Right ventricle myocardium superior (tissue), 1 donor: ENCODE measurements at regions not wholly inside any gene's neighbourhood (a gene's known extent, or its start where the extent isn't known, plus 50 kb on each side); places are given as distances from the start of the nearest gene placed in this dataset.

Experiments
- ATAC-seq: fragments of 200-7000 bp; cut with Tn5 transposase; one replicate; pipeline ENCODE4 v1.9.1; 2020; ENCODE audit warnings: mild to moderate bottlenecking; ENCODE audit not compliant: poor library complexity
- DNase-seq: peaks from one replicate; pipeline ENCODE4 v3.0.0-alpha.2; 2020
- intact Hi-C: fragments of 100-400 bp; cut with DNase I; formaldehyde crosslinking; loops from one replicate; pipeline ENCODE4 v1.11.2; 2022
- donor health status: DM: no; HTN: yes; CAD: no; lungs with severe emphysema.

DNA sequence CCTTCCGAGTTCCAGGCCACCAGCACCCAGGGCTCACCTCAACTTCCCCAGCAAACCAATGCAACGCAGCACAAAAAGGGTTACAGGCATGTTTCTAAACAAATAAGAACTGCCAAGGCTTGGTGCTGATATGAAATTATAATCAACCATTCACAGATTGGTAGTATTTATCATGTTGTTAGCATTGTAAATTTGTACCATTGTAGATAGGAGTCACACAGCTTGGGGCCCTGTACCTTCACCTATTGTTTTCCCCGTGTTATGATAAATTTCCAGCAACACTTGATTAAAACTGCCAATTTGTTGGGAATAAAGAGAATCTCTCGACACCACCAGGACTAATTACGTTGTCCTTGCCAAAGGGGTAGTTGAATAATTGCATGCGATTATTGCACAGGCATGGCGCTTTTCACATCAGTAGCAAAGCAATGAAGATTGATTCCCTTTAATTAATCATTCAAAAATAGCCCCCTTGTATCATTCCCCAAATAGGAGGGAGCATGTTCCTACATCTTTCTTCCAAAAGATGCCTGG, 454.1 kb downstream of the ZNF608 start:
- intact Hi-C loops = no loop called here

DNA sequence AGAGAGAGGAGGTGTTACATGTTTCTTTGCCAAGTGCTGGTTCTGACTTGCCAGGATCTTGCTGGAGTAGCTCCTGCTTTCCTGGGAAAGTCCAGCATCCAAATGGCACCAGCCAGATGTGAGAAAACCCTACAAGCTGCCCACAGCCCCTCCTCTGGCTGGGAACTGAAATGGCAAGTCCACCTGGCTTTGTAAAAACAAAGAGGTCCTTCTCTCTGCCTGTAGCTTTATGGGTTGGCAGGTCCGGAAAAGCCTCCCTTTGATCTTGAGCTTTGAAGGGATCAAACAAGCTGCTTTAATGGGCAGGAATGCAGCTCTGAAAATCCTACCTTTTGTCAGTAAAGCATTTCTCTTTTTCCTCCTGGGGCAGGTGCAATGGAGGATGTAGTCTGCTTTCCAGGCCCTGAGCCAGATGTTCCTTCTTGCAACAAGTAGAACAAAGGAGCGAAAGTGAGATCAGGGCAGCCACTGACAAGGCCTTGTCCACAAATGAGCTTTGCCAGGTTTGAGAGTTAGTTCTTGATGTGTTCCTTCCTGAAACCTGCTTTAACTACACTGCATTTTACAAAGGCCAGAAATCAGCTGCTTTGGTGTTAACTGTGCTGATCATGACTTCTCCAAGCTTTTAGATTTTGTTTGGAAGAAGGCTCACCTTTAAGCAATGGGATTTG, 456.7 kb downstream of the ZNF608 start:
- intact Hi-C loops = no loop called here
- ATAC-seq (peak; percentile 58), DNase-seq (no peak)

More for the DNA sequence above, 454.1 kb downstream of the ZNF608 start:
- ATAC-seq (no peak), DNase-seq (no peak)

DNA sequence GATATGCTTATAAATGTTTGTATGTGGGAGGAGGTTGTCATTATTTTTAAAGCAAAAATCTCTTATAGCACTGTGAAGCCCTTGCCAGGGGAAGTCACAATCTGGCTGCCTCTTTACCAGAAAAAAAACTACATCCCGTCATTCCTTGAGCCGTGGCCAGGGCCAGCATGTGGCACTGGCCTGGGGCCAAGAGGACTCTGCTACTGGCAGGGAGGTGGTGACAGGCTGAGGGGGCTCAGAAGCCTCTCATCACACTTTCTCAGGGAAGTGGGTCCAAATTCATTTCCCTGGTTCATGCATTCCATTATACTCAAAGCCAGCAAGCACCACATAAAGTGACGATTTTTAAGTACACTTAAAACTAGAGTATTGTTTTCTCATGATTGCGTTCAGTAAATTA, 457.3 kb downstream of the ZNF608 start:
- DNase-seq = peak; percentile 72

DNA sequence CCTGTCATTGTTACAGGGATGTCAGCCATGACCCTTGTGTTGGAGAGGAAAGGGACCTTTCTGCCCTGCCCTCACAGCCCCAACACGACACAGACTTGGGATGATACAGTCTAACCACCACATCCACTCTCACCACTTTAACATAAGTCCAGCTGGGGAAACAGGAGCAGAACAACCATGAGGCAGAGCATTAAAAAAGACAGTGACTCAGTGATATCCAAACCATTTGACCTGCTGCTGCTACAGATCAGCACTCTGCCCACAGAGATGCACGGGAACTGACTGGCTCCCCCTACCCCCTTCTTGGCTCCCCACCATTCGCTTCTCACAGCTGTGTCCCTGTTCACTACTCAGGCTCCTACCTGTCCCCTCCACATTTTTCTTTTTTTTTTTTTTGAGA, 458.6 kb downstream of the ZNF608 start:
- DNase-seq = no peak
- intact Hi-C loops = no loop called here

More for the DNA sequence above, 457.3 kb downstream of the ZNF608 start:
- intact Hi-C loops = no loop called here
- ATAC-seq = peak; percentile 91

DNA sequence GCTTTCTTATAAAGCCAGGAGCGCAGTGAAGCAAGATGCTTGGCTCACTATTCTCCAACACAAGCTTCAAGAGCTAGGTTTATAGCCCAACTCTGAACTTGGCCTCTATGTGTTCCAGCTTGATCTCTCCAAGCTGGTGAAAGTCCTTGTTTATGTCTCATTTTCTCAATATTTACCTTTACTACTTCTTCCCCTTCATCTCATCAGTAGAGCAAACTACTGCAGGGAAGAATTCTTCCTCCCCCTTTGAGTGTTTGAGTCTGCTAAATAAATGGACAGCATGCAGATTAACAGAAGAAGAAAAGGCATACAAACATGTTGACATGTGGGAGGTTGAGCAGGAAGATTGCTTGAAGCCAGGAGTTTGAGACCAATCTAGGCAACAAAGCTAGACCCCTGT, 460.7 kb downstream of the ZNF608 start:
- ATAC-seq (no peak), DNase-seq (no peak)

More for the DNA sequence above, 458.6 kb downstream of the ZNF608 start:
- no peak for ATAC-seq

DNA sequence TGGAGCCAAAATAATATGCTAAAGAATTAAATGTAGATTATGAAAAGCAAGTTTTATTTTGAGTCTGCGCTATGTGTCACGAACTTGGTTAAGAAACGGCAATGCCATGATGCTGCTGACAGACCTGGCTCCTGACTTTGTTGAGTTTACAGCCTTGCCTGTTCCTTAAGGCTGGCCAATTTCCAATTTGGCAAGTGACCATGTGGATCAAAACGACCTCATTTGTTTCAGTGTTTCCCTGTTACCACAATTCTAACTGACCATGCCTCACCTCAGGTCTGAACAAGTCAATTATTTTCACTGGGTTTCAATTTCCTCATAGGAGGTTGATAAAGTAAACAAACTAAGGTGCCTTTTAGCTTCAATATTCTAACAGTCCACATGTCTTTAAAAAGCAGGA, 461.4 kb downstream of the ZNF608 start:
- intact Hi-C loops = no loop called here
- no peak for ATAC-seq
- DNase-seq = no peak

More for the DNA sequence above, 460.7 kb downstream of the ZNF608 start:
- intact Hi-C loops = no loop called here

DNA sequence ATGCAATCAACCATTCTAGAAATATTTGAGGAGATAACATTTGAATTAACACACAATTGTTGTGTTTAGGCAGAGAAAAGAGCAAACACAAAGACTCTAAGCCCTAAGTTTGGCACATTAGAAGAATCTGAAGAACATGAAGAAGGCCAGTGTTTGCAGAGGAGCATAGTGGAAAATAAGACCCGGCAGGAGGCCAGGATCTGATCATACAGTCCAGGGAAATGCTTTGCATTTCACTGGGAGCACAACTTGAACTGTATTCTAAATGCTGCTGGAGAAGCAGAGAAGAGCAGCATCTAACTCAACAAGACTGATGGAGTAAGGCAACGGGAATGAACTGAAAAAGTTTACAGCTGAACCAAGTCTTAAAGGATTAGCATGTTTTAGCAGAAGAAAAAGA, 463.4 kb downstream of the ZNF608 start:
- ATAC-seq (no peak), DNase-seq (no peak)
- intact Hi-C loops = no loop called here

DNA sequence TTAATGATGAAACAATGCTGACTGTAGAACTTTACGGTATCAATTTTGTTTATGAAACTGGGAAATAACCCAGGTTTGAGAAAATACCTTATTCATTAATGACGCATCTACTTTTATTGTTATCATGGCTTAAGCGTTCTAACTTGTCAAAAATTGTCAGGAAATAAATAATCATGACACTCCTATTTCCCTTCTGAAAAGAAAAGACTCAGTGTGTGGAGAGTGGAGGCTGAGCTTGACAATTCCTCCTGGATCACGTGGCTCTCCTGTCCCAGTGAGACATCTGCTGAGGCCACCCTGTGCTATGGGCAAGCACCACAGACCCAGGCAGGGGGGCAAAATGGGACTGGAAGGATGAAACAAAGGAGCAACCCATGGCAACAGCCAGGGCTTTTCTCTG, 466.4 kb downstream of the ZNF608 start:
- DNase-seq (no peak), ATAC-seq (no peak)
- intact Hi-C loops = no loop called here

DNA sequence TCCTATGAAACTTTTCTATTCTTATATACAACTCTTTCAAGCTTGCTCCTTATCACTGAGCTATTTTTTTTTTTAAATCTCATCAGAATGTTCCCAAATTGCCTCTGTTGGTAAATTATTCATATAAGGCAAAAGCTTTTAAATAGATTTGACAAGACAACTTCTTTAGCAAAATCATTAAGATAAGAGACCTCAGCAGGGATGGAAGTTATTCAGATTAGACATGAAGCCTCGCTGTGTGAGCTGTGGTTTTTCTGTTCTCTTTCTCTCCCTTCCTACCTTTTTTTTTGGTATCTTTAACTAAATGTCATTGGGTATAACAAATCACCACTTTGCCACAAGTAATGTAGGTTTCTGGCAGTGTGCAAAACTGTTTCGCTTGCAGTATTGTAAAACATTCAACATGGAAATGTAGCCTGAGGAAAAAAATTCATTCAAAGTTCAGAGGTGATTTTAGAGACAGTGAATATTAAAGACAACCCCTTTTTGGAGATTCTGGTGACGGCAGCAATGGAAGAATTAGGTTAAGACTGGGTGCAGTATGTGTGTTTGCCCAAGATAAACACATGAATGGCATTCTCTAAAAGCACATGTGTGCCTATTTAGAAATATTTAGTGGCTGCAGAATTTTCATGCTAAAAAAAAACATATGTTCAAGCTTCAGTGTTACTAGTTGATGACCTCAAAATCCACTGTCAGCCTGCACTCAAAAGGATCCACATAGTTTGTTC, 467.1 kb downstream of the ZNF608 start:
- DNase-seq (no peak), ATAC-seq (no peak)
- intact Hi-C loops = no loop called here

DNA sequence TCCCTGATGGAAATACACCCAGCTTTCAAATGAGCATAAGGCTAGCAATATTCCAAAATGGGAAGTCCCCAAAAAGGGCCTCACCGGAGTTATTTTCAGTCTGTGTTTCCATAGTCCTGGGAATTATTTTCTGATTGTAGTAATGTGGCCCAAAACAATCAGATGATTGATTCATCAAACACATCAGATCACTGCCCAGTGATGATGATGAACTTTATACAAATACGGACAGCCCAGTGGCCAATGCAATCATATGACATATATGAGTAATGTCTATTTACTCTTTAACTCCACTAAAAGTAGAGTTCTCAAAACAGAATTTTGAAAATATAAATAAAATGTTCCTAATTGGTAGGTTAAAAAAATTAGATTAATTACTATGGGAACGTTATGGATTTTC, 467.8 kb downstream of the ZNF608 start:
- no peak for ATAC-seq

DNA sequence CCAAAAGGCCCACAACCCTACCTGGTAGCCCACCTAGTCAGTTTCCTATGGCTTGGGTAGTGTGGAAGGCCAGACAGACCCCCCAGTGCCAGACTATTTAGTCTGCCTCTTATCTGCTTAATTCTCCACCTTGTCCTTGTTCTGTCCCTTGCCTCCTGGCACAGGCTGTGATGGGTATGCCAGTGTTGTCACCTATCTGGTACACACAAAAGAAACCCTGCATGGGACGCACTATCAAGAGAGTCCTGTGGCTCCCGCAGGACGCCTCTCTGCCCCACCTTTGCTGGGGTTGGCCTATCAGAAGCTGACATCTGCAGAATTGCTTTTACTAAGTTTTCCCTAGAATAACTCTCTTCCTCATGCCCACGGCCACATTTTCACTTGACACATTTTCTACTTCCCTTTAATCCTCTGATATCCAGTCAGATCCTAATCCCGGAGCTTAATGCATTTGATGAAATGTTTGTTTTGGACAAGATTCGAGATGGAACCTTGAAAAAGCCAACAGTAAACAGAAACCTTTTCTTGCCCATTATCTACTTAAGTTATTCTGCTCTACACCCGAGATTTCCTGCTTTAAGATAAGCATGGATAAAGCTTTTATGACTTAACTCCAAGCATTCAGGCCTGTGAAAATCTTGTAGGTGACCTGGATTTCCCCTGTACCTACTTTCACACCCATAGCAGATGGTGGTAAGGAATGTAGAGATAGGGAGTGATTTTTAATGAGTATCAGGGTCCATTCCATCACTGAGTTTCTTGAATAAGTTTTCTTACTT, 468.5 kb downstream of the ZNF608 start:
- peak; percentile 37 for DNase-seq
- intact Hi-C loops = no loop called here
- peak; percentile 55 for ATAC-seq

More for the DNA sequence above, 467.8 kb downstream of the ZNF608 start:
- no peak for DNase-seq
- intact Hi-C loops = no loop called here

DNA sequence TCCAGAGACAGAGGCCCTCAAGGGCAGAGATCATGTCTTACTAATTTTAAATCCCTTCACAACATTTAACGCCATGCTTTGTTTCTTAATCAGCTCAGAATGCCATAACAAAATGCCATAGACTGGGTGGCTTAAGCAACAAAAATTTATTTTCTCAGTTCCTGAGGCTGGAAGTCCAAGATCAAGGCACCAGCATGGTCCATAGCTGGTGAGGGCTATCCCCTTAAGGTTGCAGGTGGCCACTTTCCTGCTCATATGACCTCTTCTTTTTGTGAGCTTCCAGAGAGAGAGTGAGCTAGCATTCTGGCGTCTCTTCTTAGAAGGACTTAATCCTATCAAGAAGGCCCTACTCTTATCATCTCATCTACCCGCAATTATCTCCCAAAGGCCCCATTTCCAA, 470.3 kb downstream of the ZNF608 start:
- ATAC-seq (no peak), DNase-seq (no peak)
- intact Hi-C loops = no loop called here

DNA sequence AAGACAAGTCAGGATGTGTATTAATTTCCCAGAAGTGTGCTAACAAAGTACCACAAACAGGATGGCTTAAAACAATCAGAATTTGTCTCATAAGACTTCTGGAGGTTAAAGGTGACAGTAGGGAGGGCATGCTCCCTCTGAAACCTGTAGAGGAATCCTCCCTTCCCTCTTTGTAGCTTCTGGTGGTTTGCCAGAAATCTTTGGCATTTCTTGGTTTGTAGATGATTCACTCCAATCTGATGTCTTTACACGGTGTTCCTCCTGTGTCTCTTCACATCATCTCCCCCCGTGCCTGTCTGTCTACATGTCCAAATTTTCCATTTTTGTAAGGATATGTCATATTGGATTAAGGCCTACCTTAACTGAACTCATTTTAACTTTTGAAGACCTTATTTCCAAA, 471.5 kb downstream of the ZNF608 start:
- no peak for DNase-seq
- intact Hi-C loops = no loop called here
- ATAC-seq = no peak

DNA sequence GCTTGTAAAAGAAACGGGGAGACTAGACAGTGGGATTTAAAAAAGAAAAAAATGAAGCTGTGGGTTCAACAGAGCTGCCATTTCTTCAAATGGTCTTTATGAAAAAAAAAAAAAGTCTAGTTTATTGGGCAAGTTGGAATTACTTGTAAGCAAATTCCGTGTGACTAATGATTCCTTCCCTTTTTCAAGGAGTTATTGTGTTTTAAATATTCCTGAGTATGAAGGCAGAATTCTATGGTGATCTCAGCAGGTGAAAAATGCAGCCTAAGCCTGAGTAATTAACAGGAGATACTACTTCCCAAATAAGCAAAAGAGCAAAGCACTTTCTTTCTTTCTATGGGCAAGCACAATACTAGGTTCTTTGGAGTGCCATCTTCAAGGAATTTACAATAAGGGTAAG, 481.9 kb downstream of the ZNF608 start:
- DNase-seq (no peak), ATAC-seq (no peak)
- intact Hi-C loops = no loop called here

DNA sequence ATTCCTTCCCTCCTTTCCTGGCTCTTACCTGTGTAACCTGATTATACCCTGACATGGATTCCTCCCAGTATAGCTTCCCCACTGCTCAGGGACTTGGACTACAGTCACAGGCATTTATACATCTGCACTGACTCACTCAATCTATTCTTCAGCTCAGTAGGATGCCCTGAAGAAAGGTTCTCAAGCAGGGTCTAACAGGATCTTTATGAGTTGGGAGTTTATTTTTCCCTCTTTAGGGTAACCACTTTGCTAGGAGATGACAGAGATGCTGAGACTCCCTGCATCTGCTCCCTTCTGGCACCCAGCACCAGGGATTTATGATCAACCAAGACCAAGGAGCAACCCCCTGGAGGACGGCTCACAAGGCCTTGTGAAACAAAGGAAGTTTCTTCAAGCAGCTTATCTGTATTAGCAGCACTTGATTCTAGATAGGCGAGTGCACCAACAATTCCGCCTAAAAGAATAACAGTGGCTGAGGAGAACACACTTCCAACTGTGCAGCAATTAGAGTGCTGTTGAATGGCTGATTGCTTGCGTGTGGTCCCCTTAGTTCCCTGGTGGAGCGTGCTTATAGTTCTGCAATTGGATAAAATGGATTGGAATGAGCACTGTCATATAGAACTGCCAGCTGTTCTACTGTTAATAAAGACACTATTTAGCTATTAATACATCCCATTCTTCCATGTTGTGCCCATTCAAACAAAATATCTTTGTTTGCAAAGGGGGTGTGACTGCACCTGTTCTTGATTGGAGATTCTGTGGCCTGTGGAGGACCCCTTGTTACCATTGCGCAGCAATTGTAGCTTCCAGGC, 482.6 kb downstream of the ZNF608 start:
- ATAC-seq (no peak), DNase-seq (no peak)
- intact Hi-C loops = no loop called here

DNA sequence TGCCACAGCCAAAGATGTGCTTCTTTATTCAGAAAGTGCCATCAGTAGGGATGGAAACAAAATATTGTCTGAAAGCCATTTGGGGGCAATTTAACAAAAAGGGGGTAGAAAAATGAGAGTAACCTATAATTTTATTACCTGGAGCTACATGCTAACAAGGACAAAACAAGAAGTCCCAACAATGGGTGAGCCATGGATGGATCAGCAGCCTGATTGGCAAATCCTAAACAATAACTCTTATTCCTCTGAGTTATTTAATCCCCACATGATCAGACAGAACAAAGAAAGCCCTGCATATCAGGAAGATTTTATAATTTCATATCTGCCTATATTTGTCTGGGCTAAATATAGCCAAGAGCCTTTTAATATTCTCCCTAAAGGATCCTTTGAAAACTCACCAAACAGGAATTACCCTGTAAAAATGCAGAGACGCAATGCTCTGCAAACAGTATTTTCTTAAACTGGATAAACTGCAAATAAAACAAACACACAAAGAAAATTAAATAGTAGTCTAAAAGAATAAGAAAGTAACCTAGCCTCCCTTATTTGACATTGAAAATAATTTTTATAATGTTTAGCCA, 483.4 kb downstream of the ZNF608 start:
- intact Hi-C loops = no loop called here

DNA sequence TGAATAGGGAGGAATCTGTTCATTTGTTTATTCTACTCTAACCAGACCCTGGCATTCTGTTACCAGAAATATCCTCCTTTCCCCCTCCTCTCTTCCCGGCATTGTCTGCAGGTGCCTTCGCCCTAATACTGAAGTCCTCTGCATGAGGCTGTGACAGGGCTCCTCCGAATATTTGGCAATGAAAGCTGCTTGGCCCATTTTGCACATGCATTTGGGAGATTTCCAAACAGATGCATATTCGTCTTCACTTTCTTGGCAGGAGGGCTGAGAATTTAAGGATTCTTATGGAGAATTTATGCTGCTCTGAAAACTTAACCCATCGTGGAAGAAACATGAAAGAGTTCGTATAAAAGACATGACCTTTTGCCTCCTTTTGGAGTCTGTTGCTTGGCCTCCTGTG, 484.0 kb downstream of the ZNF608 start:
- intact Hi-C loops = no loop called here
- ATAC-seq = no peak
- no peak for DNase-seq

More for the DNA sequence above, 483.4 kb downstream of the ZNF608 start:
- no peak for DNase-seq
- ATAC-seq = no peak

DNA sequence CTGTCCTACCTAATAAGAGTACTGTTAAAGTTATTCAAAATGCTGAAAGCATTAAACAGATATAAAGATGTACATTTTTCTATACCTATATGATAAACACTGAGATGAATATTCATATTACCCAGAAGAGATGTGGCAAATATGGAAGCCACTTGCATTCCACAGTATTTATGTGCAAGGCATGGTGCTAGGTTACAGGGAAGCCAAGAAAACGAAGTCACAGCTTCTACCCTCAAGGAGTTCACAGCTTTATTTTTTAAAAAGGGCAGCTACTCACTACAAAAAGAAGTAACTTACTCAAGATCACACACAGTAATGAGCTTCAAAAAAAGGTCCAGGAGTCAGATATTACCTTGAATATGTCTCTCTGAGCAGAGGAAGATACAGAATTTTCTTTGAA, 484.6 kb downstream of the ZNF608 start:
- intact Hi-C loops = no loop called here
- no peak for DNase-seq
- no peak for ATAC-seq
